IPS-NIHi11 (cell line): ENCODE measurements at regions not wholly inside any gene's neighbourhood (a gene's known extent, or its start where the extent isn't known, plus 50 kb on each side); places are given as distances from the start of the nearest gene placed in this dataset.

Experiments
- DNase-seq: peaks from one replicate; pipeline ENCODE4 v3.0.0; 2012; ENCODE audit warnings: mixed read lengths, low spot score

- no peak for DNase-seq
Measured at GRCh38 chr11:33525789-33526188, 174.8 kb downstream of the C11orf91 start.

- no peak for DNase-seq
Measured at GRCh38 chr11:33521384-33521783, 179.2 kb downstream of the C11orf91 start.

GRCh38 chr11:33520112-33520511 is 180.5 kb downstream of the C11orf91 start:
- DNase-seq, result no peak

- no peak for DNase-seq
Measured at GRCh38 chr11:33515347-33515746, 185.3 kb downstream of the C11orf91 start.

GRCh38 chr11:33514079-33514925 is 186.3 kb downstream of the C11orf91 start:
- no peak for DNase-seq

- DNase-seq, result no peak
Measured at GRCh38 chr11:33509632-33510031, 191.0 kb downstream of the C11orf91 start.

GRCh38 chr11:33507967-33508366 is 192.7 kb downstream of the C11orf91 start:
- DNase-seq, result no peak

GRCh38 chr11:33507356-33507755 is 193.3 kb downstream of the C11orf91 start:
- no peak for DNase-seq

- no peak for DNase-seq
Measured at GRCh38 chr11:33505093-33505492, 195.5 kb downstream of the C11orf91 start.

GRCh38 chr11:33500861-33501479 is 199.7 kb downstream of the C11orf91 start:
- peak; percentile 39 for DNase-seq

GRCh38 chr11:33500332-33500731 is 200.3 kb downstream of the C11orf91 start:
- no peak for DNase-seq

- no peak for DNase-seq
Measured at GRCh38 chr11:33492596-33492995, 208.0 kb downstream of the C11orf91 start.

GRCh38 chr11:33490842-33491370 is 209.7 kb downstream of the C11orf91 start:
- no peak for DNase-seq

- DNase-seq, result no peak
Measured at GRCh38 chr11:33488971-33489370, 211.7 kb downstream of the C11orf91 start.

- no peak for DNase-seq
Measured at GRCh38 chr11:33480626-33481025, 220.0 kb downstream of the C11orf91 start.

- no peak for DNase-seq
Measured at GRCh38 chr11:33479231-33479630, 221.4 kb downstream of the C11orf91 start.

- DNase-seq, result no peak
Measured at GRCh38 chr11:33478111-33478573, 221.0 kb downstream of the HIPK3 start.

GRCh38 chr11:33476945-33477606 is 219.9 kb downstream of the HIPK3 start:
- DNase-seq, result no peak

GRCh38 chr11:33475993-33476392 is 218.8 kb downstream of the HIPK3 start:
- no peak for DNase-seq

GRCh38 chr11:33474866-33475265 is 217.7 kb downstream of the HIPK3 start:
- DNase-seq, result no peak

- no peak for DNase-seq
Measured at GRCh38 chr11:33471541-33471940, 214.4 kb downstream of the HIPK3 start.

GRCh38 chr11:33467966-33468365 is 210.8 kb downstream of the HIPK3 start:
- DNase-seq, result no peak

- no peak for DNase-seq
Measured at GRCh38 chr11:33463059-33463458, 205.9 kb downstream of the HIPK3 start.
